Ovary (tissue), 7 donors: ENCODE measurements at regions not wholly inside any gene's neighbourhood (a gene's known extent, or its start where the extent isn't known, plus 50 kb on each side); places are given as distances from the start of the nearest gene placed in this dataset.

Source experiments
- DNase-seq, 5 donors: peaks; one replicate each; pipeline ENCODE4 v3.0.0-alpha.2; 2019 to 2020
- H3K27ac ChIP-seq, 2 donors: fragments of 200-600 bp; one replicate each; pipeline versions ENCODE4 v1.5.1 to v1.8.0; 2019 to 2022
- H3K27me3 ChIP-seq: fragments of 200-600 bp; one replicate; pipeline ENCODE4 v1.8.0; 2022
- H3K36me3 ChIP-seq: fragments of 200-600 bp; sonication (generic); one replicate; pipeline ENCODE4 v1.5.1; 2019
- H3K4me1 ChIP-seq: one replicate; pipeline ENCODE4 v1.8.1; 2013; ENCODE audit warnings: mild to moderate bottlenecking, moderate library complexity; ENCODE audit not compliant: insufficient read depth
- H3K4me3 ChIP-seq: fragments of 200-600 bp; sonication (generic); one replicate; pipeline ENCODE4 v1.5.1; 2017
- H3K9me3 ChIP-seq, 2 donors: fragments of 200-600 bp in 1 of 2; sonication (generic) in 1 of 2; one replicate each; pipeline versions ENCODE4 v1.5.1 to v1.8.1; 2013 to 2019; ENCODE audit warnings: mild to moderate bottlenecking in 1 of 2, moderate library complexity in 1 of 2
- EP300 ChIP-seq: sonication (generic); formaldehyde crosslinking; IDR thresholded peaks from one replicate; pipeline ENCODE4 v1.6.1; 2017; ENCODE audit warnings: antibody characterized with exemption
- POLR2A ChIP-seq: fragments of 450-650 bp; IDR thresholded peaks from one replicate; pipeline ENCODE4 v1.6.1; 2017; ENCODE audit warnings: antibody characterized with exemption, mild to moderate bottlenecking, moderate library complexity
- WGBS, 3 donors: extraction: QIAGEN DNeasy Blood & Tissue Kit in 1 of 3; methylation state at CpG; one replicate each; pipeline versions ENCODE4 v1.1.5 to v1.1.7; 2013 to 2017; 5-methylcytosine and 5-hydroxymethylcytosine counted together
- intact Hi-C, 4 donors: fragments of 100-400 bp; cut with DNase I; formaldehyde crosslinking; loops; one replicate each; pipeline versions ENCODE4 v1.11.0 to v1.15.1; 2022 to 2023
- TF ChIP-seq, protein P1 (sequence below), 3 donors: fragments of 450-650 bp in 2 of 3; fragments of 200-600 bp in 1 of 3; IDR thresholded peaks; one replicate each; pipeline versions ENCODE4 v1.5.1 to v1.8.0; 2016 to 2022; ENCODE audit warnings: antibody characterized with exemption in 3 of 3, mild to moderate bottlenecking in 1 of 3
- donor health status: DM: no; HTN: no; CAD: no; lungs with moderate emphysema.
- donor health status: DM: no; HTN: no; CAD: no.
- donor health status: Bipolar disorder and iron deficiency.
- donor health status: DM: no; HTN: no; CAD: no.
- donor health status: DM: yes; HTN: yes; CAD: no.

- Histone ChIP-seq H3K36me3 (no peaks in the 10 kb centered on the region), H3K27me3 (peaks cover 5% of the 10 kb centered on the region), H3K4me3 (no peak overlapping the region), H3K4me1 (no peaks in the 10 kb centered on the region), H3K27ac (no peak overlapping the region), H3K9me3 (no peaks in the 10 kb centered on the region)
- WGBS, 3 donors: 80 to 100% (median 92%) methylated on average over 1 of the region's 1 CpG
- TF ChIP-seq POLR2A: no peak
- TF ChIP-seq, protein P1, sequence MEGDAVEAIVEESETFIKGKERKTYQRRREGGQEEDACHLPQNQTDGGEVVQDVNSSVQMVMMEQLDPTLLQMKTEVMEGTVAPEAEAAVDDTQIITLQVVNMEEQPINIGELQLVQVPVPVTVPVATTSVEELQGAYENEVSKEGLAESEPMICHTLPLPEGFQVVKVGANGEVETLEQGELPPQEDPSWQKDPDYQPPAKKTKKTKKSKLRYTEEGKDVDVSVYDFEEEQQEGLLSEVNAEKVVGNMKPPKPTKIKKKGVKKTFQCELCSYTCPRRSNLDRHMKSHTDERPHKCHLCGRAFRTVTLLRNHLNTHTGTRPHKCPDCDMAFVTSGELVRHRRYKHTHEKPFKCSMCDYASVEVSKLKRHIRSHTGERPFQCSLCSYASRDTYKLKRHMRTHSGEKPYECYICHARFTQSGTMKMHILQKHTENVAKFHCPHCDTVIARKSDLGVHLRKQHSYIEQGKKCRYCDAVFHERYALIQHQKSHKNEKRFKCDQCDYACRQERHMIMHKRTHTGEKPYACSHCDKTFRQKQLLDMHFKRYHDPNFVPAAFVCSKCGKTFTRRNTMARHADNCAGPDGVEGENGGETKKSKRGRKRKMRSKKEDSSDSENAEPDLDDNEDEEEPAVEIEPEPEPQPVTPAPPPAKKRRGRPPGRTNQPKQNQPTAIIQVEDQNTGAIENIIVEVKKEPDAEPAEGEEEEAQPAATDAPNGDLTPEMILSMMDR (IDR thresholded peaks at IDR 0.05): no peak
- no peak for TF ChIP-seq EP300
- DNase-seq: no peak
- intact Hi-C loops: no loop called here
Observed at GRCh38 chr18:2433366-2433765, 137.9 kb downstream of the METTL4 start.

DNA sequence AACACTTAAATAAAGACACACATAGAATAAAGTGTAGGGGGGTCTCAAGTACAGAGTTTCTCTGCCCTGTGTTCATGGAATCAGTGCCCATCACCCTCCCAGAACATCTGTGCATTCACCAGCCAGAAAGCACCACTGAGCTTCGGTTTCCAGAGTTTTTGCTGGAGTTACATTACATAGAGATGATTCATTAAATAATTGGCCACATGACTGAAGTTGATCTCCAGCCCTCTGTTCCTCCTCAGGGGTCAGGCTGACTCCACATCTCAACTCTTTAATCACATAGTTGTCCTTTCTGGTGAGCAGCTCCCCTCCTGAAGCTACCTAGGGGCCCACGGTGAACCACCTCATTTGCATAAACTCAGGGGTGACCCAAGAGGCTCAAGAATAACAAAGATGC is 129.8 kb downstream of the METTL4 start:
- DNase-seq: no peak
- intact Hi-C loops: no loop called here
- TF ChIP-seq, protein P1 (IDR thresholded peaks at IDR 0.05): no peak
- TF ChIP-seq POLR2A: no peak
- TF ChIP-seq EP300: no peak
- Histone ChIP-seq H3K36me3 (no peaks in the 10 kb centered on the region), H3K4me1 (no peaks in the 10 kb centered on the region), H3K9me3 (peaks cover 0 to 3% of the 10 kb centered on the region in 2 donors), H3K27me3 (peaks cover 5% of the 10 kb centered on the region), H3K4me3 (no peak overlapping the region), H3K27ac (no peak overlapping the region)
- 76 to 85% (median 79%) methylated on average over 2 of the region's 2 CpGs for WGBS, 3 donors

GRCh38 chr18:2442006-2442405 is 129.3 kb downstream of the METTL4 start:
- Histone ChIP-seq H3K4me3 (no peak overlapping the region), H3K4me1 (no peaks in the 10 kb centered on the region), H3K36me3 (no peaks in the 10 kb centered on the region), H3K9me3 (peaks cover 0 to 3% of the 10 kb centered on the region in 2 donors), H3K27ac (no peak overlapping the region), H3K27me3 (peaks cover 5% of the 10 kb centered on the region)
- intact Hi-C loops: no loop called here
- WGBS, 3 donors: 34 to 56% (median 55%) methylated on average over 3 of the region's 3 CpGs
- DNase-seq: no peak
- TF ChIP-seq EP300 (no peak), POLR2A (no peak)
- TF ChIP-seq, protein P1 (IDR thresholded peaks at IDR 0.05): no peak

DNA sequence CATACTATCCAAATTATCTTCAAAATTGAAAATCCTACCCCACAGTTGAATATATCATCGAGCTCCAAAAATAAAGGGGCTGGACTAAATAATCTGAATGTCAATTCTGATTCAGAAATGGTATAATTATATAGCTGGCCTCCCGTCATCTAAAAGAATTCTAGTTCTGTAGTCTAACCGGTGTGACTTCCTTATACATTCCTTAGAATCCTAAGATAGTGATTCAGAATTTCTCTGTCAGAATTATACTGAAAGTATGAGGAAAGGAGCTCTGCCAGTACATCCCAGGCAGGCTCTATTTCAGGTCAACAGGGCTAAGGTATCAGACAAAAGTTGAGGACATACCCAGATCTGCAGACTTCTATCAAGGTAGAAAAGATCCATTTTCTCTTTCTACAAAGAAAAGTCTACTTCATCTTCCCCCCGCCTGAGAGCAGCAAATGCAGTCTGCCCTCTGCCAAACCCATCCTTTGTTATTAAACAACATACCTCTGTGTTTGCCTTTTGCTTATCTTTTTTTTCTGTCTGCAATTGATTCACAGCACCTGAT is 128.5 kb downstream of the METTL4 start:
- WGBS, 3 donors: 60 to 69% (median 66%) methylated on average over 4 of the region's 4 CpGs
- Histone ChIP-seq H3K9me3 (peaks cover 0 to 3% of the 10 kb centered on the region in 2 donors), H3K27me3 (peaks cover 2% of the 10 kb centered on the region), H3K27ac (no peak overlapping the region), H3K36me3 (no peaks in the 10 kb centered on the region), H3K4me1 (no peaks in the 10 kb centered on the region), H3K4me3 (no peak overlapping the region)
- no peak for TF ChIP-seq EP300
- TF ChIP-seq POLR2A: no peak
- TF ChIP-seq, protein P1 (IDR thresholded peaks at IDR 0.05): no peak
- intact Hi-C loops: no loop called here
- DNase-seq: no peak
